ENCODE measurements at regions not wholly inside any gene's neighbourhood (a gene's known extent, or its start where the extent isn't known, plus 50 kb on each side); places are given as distances from the start of the nearest gene placed in this dataset.

DNA sequence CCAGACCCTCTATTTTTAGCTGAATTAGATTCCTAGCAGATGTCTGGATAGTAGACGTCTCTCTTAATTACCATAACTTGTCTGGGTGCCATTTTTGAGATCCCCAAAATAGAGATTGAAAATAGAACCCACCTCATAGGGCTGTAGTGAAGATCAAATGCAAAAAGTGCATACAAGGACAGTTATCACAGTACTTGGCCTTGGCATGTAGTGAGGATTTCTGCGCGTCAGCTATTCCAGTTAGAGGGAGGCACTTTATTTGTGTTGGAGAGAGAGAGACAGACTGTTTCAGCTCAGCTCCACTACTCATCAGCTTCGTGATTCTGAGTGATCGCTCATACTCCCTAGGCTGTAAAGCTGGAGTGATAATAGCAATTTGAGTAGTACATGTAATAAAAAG lies 59.6 kb upstream of the CDH13 start:
- DNase-seq (ENCODE audit: low spot score), result no peak

DNA sequence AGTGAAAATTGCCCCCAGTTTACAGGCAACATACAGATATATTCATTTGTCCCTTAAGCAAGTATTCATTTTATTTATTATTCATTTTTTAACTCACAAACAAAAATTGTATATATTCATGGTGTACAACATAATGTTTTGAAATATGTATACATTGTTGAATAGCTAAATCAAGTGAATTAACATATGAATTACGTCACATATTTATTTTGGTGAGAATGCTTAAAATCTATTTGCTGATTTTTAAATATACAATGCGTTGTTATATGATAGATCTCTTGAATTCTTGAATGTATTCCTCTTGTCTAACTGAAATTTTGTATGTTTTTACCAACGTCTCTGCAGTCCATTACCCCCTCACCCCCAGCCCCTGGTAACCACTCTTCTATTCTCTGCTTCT lies 63.4 kb upstream of the CDH13 start:
- no peak for DNase-seq (ENCODE audit: low spot score)

DNA sequence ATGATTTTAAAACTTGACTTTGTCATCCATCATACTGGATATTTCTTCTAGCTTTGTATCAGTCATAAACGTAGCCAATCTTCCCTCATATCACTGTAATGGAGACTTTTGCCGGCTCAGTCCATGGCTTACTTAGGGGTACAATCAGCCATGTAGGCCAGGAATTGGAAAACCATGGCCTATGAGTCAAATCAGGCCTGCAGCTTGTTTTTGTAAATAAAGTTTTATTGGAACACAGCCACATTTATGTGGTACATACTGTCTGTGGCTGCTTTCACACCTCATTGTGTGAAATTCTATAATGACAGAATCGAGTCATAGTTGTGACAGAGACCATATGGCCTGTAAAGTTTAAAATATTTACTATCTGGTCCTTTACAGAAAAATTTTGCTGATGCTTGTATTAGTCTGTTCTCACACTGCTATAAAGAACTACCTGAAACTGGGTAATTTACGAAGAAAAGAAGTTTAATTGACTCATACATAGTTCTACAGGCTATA lies 64.5 kb upstream of the CDH13 start:
- DNase-seq (ENCODE audit: low spot score), result no peak

DNA sequence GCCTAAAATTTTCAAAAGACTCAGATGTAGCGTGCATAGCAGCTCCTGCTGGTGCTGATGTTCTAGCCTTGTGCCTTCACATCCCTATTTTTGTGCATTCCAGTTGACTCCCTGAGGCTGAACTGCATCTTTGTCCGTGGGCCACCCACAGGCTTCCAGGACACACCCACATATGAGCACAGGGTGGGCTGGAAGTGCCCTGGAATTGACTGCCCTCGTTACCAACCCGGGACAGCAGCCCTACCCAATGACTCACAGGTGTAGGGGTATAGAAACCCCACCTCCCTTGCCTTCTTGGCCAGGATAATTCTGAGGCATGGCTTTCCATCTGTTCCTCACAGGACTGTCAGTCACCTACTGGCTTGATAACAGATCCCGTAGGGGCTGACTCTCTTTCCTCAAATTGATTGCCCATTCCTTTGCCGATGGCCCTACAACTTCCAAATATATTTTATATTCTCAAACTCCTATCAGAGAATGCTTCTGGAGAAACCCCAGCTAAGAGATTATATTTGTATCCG lies 65.9 kb upstream of the CDH13 start:
- DNase-seq (ENCODE audit: low spot score), result no peak

DNA sequence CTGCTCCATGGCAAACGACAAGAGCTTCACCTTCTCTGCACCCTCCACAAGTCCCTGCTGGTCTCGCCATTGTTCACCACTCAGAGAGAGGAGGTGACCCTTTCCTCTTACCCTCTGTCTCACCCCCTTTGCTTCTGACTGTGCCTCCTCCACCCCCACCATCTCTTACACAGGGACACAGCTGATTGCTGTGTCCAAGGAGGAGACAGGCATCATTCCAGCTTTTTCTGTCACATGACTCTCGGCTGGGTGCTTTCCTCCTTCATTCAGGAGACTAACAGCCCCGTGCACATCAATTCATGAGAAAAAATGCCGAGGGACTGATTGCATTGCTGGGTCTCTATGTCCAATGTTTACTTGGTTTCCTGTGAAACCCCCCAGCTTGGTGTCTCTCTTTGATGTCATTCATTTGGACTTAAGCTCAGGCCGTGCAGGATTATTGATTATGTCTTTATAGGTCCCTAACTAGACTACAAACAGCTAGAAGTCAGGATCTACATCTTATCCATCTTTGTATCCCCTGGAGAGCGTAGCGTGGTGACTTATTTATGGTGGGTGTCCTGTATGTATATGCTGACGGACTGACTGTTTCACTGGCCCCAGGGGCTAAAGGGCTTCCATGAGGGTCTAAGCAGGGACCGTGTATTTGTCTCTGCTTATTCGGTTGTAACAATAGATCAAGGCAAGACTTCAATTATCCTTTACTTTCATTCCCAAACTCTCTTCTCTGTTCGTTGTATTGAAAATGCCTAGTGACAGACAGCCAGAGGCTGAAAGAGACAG lies 82.2 kb upstream of the CDH13 start:
- no peak for DNase-seq (ENCODE audit: low spot score)

DNA sequence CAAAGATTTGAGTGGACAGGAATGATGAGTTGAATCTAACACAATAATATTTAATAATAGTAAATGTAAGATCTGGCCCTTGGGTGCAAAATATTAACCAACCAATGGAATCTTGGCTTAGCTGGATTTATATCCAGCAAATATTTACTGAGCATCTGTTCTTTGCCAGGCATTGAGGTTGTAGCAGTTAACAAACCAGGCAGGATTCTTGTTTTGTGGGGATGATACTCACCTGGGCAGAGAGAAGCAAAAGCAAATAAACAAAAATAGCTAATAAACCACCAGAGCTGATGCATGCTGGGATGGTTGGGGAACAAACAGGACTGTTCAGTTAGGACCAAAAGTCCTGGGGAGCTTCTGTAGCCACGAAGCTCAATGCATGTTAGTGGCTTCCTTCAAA lies 84.1 kb upstream of the CDH13 start:
- DNase-seq (ENCODE audit: low spot score), result no peak

DNA sequence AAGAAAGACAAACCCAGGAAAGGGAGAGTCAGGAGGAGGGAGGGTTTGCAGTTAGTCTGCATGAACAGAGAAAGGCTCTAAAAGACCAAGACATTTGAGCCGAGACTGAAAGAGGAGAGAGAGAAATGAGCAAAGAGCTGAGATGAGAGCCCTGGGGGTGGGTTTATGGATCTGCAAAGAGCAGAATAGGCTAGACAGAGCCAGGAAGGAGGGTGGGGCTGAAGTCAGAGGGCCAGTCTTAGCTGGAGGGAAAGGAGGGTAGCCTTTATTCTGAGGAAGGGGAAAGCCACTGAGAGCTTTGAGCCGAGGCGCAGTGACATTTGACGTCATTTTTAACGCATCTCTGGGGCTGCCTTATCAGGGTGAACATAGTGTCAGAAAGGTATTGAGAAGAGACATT lies 85.7 kb upstream of the CDH13 start:
- DNase-seq (ENCODE audit: low spot score), result no peak

DNA sequence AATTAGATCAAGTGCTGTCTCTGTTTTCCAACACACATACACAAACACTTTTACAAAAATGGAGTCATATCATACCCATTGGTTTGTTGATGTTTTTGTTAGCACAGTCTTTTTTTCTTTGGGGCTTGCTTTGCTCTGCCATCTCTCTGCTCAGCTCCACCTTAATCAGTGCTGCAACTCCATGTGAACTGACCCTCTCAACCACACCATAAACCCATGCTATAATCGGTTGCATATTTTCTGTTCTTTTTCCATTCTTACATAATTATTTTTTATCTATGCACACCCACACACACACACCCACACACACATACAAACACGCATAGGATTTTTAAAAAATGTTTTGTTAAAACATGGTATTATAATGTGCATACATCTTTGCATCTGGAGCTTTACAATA lies 91.0 kb upstream of the CDH13 start:
- DNase-seq (ENCODE audit: low spot score), result no peak

DNA sequence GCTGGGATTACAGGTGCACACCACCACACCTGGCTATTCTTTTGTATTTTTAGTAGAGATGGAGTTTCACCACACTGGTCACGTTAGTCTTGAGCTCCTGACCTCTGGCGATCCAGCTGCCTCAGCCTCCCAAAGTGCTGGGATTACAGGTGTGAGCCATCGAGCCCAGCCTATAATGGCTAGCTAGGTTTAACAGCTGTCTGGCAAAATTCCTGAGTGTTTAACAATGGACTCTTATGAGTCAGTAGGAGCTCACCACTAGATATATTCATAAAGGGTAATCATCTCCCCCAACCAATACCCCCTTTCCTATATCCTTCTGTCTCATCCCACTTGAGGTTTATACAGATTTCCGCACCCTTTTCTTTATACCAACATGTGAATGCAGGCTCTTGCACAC lies 91.5 kb upstream of the CDH13 start:
- DNase-seq (ENCODE audit: low spot score), result no peak

DNA sequence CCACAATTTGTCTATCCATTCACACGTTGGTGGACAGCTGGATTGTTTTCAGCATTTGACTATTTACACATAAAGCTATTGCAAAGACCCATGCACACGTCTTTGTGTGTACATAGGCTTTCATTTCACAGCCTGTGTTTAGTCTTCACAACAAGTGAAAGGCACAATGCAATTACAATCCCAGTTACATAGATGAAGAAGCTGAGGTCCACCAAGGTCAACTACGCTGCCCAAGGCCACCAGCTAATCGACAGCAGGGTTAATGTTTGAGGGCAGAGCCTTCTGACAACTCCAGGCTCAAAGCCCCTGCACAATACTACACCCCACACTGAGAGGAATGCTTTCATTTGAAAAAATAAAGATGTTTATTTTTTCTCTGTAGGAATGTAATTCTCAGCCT lies 93.6 kb upstream of the CDH13 start:
- DNase-seq (ENCODE audit: low spot score), result no peak

DNA sequence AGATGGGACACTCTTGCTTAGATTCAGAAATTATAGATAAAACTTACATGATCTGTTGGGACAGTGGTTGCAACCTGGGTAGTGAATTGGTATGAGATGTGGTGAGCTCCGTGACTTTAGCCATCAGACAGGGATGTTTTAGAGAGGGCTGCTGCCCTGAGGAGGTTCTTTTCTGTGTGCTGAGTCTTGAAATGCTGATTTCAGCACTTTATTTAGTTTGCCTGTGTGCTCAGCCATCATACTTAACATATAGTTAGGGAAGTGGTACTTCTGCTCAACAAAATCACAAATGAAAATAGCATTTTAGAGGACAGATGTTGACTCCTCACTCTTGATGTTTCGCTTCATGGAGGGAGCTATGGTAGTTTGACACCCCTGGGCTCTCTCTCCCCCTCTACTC lies 95.9 kb upstream of the CDH13 start:
- no peak for DNase-seq (ENCODE audit: low spot score)

DNA sequence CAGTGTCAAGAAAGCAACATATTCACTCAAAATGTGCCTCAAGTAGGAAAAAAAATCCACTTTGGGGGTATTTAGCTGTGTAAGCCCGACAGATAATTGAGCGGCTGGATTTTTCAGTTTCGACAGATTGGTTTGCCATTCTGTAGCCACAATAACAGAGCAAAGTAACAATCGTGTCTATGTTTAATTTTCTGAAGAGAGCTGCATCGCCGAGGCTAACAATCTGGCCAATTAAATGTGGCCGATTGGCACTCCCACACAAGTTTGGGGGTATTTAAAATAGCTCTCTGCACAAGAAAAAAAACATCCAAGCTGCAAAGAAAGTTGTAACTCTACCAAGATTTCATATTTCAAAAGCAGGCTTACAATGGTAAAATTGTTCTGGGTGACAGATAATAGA lies 99.7 kb upstream of the CDH13 start:
- no peak for DNase-seq (ENCODE audit: low spot score)

DNA sequence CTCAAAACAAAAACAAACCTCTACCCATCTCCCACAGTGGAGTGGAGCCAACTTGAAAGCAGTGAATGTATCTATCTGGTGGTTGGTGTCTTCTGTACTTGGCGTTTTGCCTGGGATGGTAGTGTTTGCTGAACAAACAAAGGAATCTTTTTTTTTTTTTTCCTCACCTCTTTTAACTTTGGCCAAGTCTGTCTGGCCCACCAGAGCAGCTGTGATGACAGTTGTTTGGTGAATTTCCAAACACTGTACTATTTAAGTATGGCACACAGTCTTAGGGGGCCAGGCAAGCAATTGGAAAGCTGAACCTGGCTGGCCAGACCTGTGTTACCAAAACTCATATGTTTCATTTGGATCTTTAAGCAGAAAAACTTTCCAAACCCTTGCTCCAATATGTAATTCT lies 101.8 kb upstream of the CDH13 start:
- no peak for DNase-seq (ENCODE audit: low spot score)

DNA sequence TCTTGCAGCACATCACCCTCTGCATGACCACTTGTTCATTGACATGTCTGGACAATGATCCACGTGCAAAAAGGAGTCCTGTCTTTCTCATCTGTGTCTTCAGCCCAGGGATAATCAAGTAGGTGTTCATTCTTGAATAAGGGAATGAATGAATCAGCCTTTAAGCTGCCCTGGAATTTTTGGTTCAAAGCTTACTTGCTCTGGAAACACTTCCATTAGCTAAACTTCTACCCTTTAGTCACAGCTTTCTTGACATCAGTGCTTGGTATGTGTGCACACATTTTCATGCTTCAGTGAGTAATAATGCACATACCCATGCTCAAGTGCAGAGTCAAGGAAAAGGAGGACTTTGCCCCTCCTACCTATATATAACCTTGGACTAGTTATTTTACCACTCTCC lies 103.0 kb upstream of the CDH13 start:
- no peak for DNase-seq (ENCODE audit: low spot score)

DNA sequence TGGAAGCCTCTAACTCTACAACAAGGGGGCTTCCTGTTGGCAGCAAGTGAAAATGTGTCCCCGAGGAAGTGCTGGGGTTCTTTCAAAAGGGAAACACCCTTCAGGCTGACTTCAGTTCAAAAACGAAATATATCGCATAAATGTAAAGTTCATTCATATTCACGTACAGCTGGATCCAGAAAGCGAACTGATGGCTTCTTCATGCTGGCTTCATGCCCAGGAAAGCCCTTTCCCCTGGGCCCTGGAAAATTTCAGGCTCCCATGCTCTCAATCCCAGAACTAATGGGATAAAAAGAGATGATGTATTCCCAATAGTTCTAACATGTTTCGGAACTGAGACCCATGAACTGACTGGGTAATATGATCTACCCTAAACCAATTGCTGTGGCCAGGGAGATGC lies 104.7 kb upstream of the CDH13 start:
- DNase-seq (ENCODE audit: low spot score), result no peak

DNA sequence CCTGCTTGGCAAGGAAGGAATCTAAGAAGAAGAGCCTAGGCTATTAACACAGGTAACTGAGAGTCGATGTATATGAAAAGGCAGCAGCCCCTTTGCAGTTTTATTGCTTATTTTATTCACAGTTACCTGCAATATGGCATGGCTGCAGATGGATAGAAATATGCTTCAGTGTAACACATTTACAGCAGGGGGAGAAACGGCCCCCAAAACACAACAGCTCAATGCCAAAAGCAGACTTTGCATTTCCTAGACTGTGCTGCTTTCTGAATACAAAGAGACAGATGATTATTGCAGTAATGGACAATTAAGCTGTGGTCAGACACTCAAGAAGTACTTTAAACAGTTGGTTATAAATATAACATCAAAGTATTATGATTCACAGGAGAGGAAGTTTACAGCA lies 108.0 kb upstream of the CDH13 start:
- no peak for DNase-seq (ENCODE audit: low spot score)

DNA sequence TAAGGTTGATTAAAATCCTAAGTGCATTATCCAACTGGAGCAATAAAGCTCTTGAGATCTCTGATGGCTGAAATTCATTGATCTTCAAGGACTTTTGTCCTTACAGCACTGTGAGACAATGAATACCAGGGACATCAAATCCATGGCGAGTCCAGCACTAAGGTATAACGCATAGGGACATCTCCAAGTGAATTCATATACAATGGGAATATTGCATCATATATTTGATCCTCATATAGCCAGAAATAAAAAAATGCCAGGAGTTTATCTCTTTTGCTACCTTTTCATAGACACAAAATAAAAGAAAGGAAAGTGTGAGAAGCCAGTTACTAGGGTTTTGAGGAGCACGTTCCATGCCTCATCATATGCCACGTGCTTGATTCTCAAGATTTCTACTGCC lies 112.5 kb upstream of the CDH13 start:
- DNase-seq (ENCODE audit: low spot score), result no peak

DNA sequence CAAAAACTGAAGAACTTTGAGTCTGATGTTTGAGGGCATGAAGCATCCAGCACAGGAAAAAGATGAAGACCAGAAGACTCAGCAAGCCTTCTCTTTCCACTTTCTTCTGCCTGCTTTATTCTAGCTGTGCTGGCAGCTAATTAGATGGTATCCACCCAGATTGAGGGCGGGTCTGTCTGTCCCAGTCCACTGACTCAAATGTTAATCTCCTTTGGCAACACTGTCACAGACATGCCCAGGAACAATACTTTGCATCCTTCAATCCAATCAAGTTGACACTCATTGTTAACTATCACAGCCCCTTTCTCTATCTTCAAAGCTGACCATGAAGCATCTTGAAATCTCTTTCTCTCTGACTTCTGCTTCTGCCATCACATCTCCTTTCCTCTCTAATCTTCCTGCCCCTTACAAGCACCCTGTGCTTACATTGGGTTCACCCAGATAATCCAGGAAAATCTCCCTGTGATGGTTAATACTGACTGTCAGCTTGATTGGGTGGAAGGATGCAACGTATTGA lies 115.9 kb upstream of the CDH13 start:
- DNase-seq (ENCODE audit: low spot score), result no peak

DNA sequence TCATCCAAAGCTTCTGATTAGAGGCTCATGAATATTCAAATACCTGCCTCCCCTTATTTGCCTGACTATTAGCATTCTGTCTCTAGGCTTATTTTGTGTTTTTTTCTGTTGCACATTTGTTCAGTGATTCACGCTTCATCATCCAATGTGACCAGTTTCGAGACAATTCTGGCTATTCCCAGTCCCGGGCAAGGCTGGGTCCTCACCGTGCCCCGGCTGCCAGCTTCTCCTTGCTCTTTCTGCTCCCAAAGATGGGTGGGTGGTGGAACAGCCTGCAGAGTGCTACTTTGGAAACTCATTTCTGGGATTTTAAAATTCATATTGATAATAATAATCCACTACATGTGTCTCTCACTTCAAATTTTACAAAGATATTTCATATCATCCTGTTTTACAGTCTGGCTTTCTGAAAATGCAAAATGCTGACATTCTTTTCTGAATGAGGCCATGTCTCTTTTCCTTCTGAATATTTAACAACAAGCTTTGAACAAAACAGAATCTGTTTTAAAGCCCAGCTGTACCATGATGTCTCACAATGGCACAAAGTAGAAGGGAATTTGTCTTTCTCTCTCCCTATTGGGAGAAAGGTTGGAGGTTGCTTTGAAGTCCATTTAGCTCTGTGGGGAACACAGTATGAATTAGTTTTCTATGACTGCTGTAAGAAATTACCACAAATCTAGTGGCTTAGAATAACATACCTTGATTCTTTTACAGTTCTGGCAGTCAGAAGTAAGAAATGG lies 116.9 kb upstream of the CDH13 start:
- peak; percentile 3 for DNase-seq (ENCODE audit: low spot score)

DNA sequence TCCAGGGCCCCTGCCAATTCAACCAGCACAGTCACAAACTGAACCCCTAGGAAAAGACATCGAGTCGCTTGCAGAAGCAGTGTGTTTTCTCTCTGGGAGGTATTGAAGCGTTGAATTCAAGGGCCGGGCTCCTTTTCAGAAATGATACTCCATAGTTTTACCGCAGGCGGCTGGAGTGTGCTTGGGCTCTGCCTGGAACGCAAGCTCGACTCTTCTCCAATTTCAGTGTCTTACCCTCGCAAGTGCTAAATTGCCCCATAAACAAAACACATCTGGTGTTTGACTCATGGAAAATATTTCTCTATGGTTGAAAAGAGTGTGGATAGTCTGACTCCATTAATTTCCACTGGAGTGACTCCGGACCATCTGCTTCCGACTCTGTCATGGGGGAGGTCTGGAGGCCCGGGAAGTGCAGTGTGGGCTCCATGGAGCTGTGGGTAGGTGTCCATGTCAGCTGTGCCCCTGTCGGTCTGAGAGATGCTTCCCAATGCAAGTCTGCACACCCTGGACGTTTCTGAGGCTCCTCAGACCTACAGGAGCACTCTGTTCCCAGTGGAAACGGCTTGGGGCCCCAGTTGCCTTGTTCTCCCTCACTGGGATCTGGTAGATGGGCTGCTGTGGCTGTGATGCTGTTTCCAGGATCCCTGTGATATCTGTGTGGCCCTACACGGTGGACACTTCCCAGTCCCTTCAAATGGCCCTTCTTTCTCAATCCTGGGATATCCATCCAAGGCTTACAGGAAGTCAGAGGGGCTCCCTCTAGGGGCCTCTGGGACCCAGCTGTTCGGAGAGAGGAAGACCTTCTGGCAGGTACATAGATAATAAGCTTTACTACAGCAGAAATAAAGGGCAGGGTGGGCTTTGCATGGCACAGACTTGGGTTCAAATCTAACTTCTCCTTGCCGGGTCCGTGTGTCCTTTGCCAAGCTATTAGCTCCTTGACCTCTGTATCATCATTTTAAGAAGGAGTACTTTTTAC lies 119.8 kb upstream of the CDH13 start:
- DNase-seq (ENCODE audit: low spot score), result no peak

DNA sequence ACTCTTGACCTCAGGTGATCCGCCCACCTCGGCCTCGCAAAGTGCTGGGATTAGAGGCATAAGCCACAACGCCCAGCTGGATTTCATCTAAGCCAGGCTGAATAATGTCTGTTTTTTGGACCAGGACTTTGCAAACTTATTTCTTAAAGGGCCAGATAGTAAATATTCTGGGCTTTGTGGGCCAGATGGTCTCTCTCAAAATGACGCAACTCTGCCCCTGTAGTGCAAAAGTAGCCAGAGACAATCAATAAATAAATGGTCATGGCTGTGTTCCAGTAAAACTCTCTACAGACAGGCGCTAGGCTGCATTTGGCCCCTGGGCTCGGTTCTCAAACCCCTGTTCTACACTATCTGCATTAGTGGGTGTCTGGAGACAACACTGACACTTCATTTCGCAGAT lies 121.9 kb upstream of the CDH13 start:
- DNase-seq (ENCODE audit: low spot score), result no peak

DNA sequence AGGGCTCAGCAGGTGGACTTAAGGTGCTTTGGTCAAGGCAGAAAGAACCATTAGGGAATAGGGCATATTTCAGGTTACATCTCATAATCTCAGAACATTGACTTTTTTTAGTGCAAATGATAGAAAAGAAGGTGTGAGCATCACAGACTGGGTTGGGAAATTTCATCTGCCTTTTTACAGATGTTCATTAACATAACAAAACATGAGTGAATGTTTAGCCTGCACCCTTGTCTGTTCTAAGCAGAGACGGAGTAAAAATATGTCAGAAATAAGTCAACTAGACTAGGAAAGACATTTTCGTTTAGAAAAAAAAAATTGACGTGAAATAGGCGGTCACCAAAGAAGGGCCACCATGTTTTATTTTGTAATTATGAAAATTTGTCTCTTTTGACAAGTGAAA lies 127.5 kb upstream of the CDH13 start:
- no peak for DNase-seq (ENCODE audit: low spot score)
